ENCODE measurements at regions not wholly inside any gene's neighbourhood (a gene's known extent, or its start where the extent isn't known, plus 50 kb on each side); places are given as distances from the start of the nearest gene placed in this dataset.

GRCh38 chr4:44859477-44859876 is 133.1 kb upstream of the GNPDA2 start:
- Mint-ChIP-seq H3K36me3 (no peaks in the 10 kb centered on the region), H3K4me1 (no peaks in the 10 kb centered on the region), H3K4me3 (no peak overlapping the region), H3K27ac (no peak overlapping the region), H3K27me3 (no peaks in the 10 kb centered on the region), H3K9me3 (peaks cover 0 to 4% (median 2%) of the 10 kb centered on the region in 5 donors)
- DNase-seq: no peak
- no peaks in the 10 kb centered on the region for H3K4me1 ChIP-seq (ENCODE audit: insufficient read depth, low read length)
- H3K27ac ChIP-seq (ENCODE audit: low read depth, low read length): no peak overlapping the region
- H3K4me3 ChIP-seq (ENCODE audit: low read length): no peak overlapping the region
- H3K27me3 ChIP-seq (ENCODE audit: insufficient read depth, low read length, poor library complexity, severe bottlenecking): no peaks in the 10 kb centered on the region
- CTCF ChIA-PET: no interaction called here
- POLR2A ChIA-PET: no interaction called here
- H3K9me3 ChIP-seq (ENCODE audit: low read length): no peaks in the 10 kb centered on the region
- H3K36me3 ChIP-seq (ENCODE audit: insufficient read depth, low read length): no peaks in the 10 kb centered on the region

GRCh38 chr4:44848466-44848865 is 122.1 kb upstream of the GNPDA2 start:
- Histone ChIP-seq H3K9me3 (ENCODE audit: low read length) (no peaks in the 10 kb centered on the region), H3K4me3 (ENCODE audit: low read length) (no peak overlapping the region), H3K36me3 (ENCODE audit: insufficient read depth, low read length) (no peaks in the 10 kb centered on the region), H3K27me3 (ENCODE audit: insufficient read depth, low read length, poor library complexity, severe bottlenecking) (no peaks in the 10 kb centered on the region), H3K27ac (ENCODE audit: low read depth, low read length) (no peak overlapping the region), H3K4me1 (ENCODE audit: insufficient read depth, low read length) (no peaks in the 10 kb centered on the region)
- Mint-ChIP-seq H3K36me3 (no peaks in the 10 kb centered on the region), H3K27ac (no peak overlapping the region), H3K9me3 (peaks cover 2 to 8% (median 6%) of the 10 kb centered on the region in 5 donors), H3K4me3 (no peak overlapping the region), H3K4me1 (no peaks in the 10 kb centered on the region), H3K27me3 (no peaks in the 10 kb centered on the region)
- ChIA-PET CTCF (no interaction called here), POLR2A (no interaction called here)
- no peak for DNase-seq

- peaks cover 0 to 3% (median 0%) of the 10 kb centered on the region in 5 donors for H3K9me3 Mint-ChIP-seq
- no peaks in the 10 kb centered on the region for H3K27me3 ChIP-seq (ENCODE audit: insufficient read depth, low read length, poor library complexity, severe bottlenecking)
- H3K27ac ChIP-seq (ENCODE audit: low read depth, low read length): no peak overlapping the region
- no peak overlapping the region for H3K4me3 ChIP-seq (ENCODE audit: low read length)
- ChIA-PET POLR2A (no interaction called here), CTCF (no interaction called here)
- H3K4me1 ChIP-seq (ENCODE audit: insufficient read depth, low read length): no peaks in the 10 kb centered on the region
- no peaks in the 10 kb centered on the region for H3K9me3 ChIP-seq (ENCODE audit: low read length)
- no peaks in the 10 kb centered on the region for H3K36me3 Mint-ChIP-seq
- H3K27ac Mint-ChIP-seq: no peak overlapping the region
- no peak overlapping the region for H3K4me3 Mint-ChIP-seq
- DNase-seq: no peak
- H3K27me3 Mint-ChIP-seq: no peaks in the 10 kb centered on the region
- no peaks in the 10 kb centered on the region for H3K4me1 Mint-ChIP-seq
- H3K36me3 ChIP-seq (ENCODE audit: insufficient read depth, low read length): no peaks in the 10 kb centered on the region
Observed at GRCh38 chr4:44845993-44846392, 119.6 kb upstream of the GNPDA2 start.

GRCh38 chr4:44845309-44845708 is 119.0 kb upstream of the GNPDA2 start:
- no peak for DNase-seq
- H3K4me3 Mint-ChIP-seq: no peak overlapping the region
- Histone ChIP-seq H3K27ac (ENCODE audit: low read depth, low read length) (no peak overlapping the region), H3K27me3 (ENCODE audit: insufficient read depth, low read length, poor library complexity, severe bottlenecking) (no peaks in the 10 kb centered on the region), H3K9me3 (ENCODE audit: low read length) (no peaks in the 10 kb centered on the region), H3K4me3 (ENCODE audit: low read length) (no peak overlapping the region), H3K36me3 (ENCODE audit: insufficient read depth, low read length) (no peaks in the 10 kb centered on the region), H3K4me1 (ENCODE audit: insufficient read depth, low read length) (no peaks in the 10 kb centered on the region)
- H3K9me3 Mint-ChIP-seq: peaks cover 0 to 3% (median 0%) of the 10 kb centered on the region in 5 donors
- H3K27me3 Mint-ChIP-seq: no peaks in the 10 kb centered on the region
- H3K27ac Mint-ChIP-seq: no peak overlapping the region
- H3K36me3 Mint-ChIP-seq: no peaks in the 10 kb centered on the region
- ChIA-PET POLR2A (no interaction called here), CTCF (no interaction called here)
- no peaks in the 10 kb centered on the region for H3K4me1 Mint-ChIP-seq

GRCh38 chr4:44842531-44842930 is 116.2 kb upstream of the GNPDA2 start:
- Mint-ChIP-seq H3K27ac (no peak overlapping the region), H3K9me3 (peaks cover 0 to 6% (median 0%) of the 10 kb centered on the region in 5 donors), H3K4me3 (no peak overlapping the region), H3K27me3 (no peaks in the 10 kb centered on the region), H3K4me1 (no peaks in the 10 kb centered on the region), H3K36me3 (no peaks in the 10 kb centered on the region)
- H3K27me3 ChIP-seq (ENCODE audit: insufficient read depth, low read length, poor library complexity, severe bottlenecking): no peaks in the 10 kb centered on the region
- no peak overlapping the region for H3K27ac ChIP-seq (ENCODE audit: low read depth, low read length)
- no peaks in the 10 kb centered on the region for H3K36me3 ChIP-seq (ENCODE audit: insufficient read depth, low read length)
- no peaks in the 10 kb centered on the region for H3K4me1 ChIP-seq (ENCODE audit: insufficient read depth, low read length)
- no peaks in the 10 kb centered on the region for H3K9me3 ChIP-seq (ENCODE audit: low read length)
- DNase-seq: no peak
- CTCF ChIA-PET: no interaction called here
- H3K4me3 ChIP-seq (ENCODE audit: low read length): no peak overlapping the region
- POLR2A ChIA-PET: no interaction called here

- H3K27me3 Mint-ChIP-seq: peaks cover 4 to 6% of the 10 kb centered on the region in 2 donors
- ChIA-PET CTCF (no interaction called here), POLR2A (no interaction called here)
- no peak overlapping the region for H3K27ac Mint-ChIP-seq
- no peak overlapping the region for H3K27ac ChIP-seq (ENCODE audit: low read depth, low read length)
- no peaks in the 10 kb centered on the region for H3K9me3 ChIP-seq (ENCODE audit: low read length)
- DNase-seq: no peak
- H3K4me3 Mint-ChIP-seq: no peak overlapping the region
- no peaks in the 10 kb centered on the region for H3K36me3 Mint-ChIP-seq
- no peaks in the 10 kb centered on the region for H3K27me3 ChIP-seq (ENCODE audit: insufficient read depth, low read length, poor library complexity, severe bottlenecking)
- H3K4me3 ChIP-seq (ENCODE audit: low read length): no peak overlapping the region
- peaks cover 0 to 7% (median 3%) of the 10 kb centered on the region in 5 donors for H3K9me3 Mint-ChIP-seq
- no peaks in the 10 kb centered on the region for H3K4me1 Mint-ChIP-seq
- no peaks in the 10 kb centered on the region for H3K4me1 ChIP-seq (ENCODE audit: insufficient read depth, low read length)
- H3K36me3 ChIP-seq (ENCODE audit: insufficient read depth, low read length): no peaks in the 10 kb centered on the region
Observed at GRCh38 chr4:44817930-44818329, 91.6 kb upstream of the GNPDA2 start.

GRCh38 chr4:44806071-44806470 is 79.7 kb upstream of the GNPDA2 start:
- POLR2A ChIA-PET: no interaction called here

GRCh38 chr4:44804301-44804700 is 77.9 kb upstream of the GNPDA2 start:
- Mint-ChIP-seq H3K4me1 (peaks cover 0 to 17% (median 2%) of the 10 kb centered on the region in 3 donors), H3K9me3 (peaks cover 2 to 4% (median 3%) of the 10 kb centered on the region in 5 donors), H3K4me3 (no peak overlapping the region), H3K27me3 (peaks cover 0 to 1% of the 10 kb centered on the region in 2 donors), H3K27ac (no peak overlapping the region), H3K36me3 (peaks cover 0 to 2% (median 0%) of the 10 kb centered on the region in 3 donors)
- H3K4me1 ChIP-seq (ENCODE audit: insufficient read depth, low read length): no peaks in the 10 kb centered on the region
- ChIA-PET CTCF (no interaction called here), POLR2A (no interaction called here)
- no peak overlapping the region for H3K4me3 ChIP-seq (ENCODE audit: low read length)
- no peaks in the 10 kb centered on the region for H3K9me3 ChIP-seq (ENCODE audit: low read length)
- no peaks in the 10 kb centered on the region for H3K27me3 ChIP-seq (ENCODE audit: insufficient read depth, low read length, poor library complexity, severe bottlenecking)
- no peak overlapping the region for H3K27ac ChIP-seq (ENCODE audit: low read depth, low read length)
- H3K36me3 ChIP-seq (ENCODE audit: insufficient read depth, low read length): no peaks in the 10 kb centered on the region
- no peak for DNase-seq

More at GRCh38 chr4:44806071-44806470, 79.7 kb upstream of the GNPDA2 start:
- H3K4me3 Mint-ChIP-seq: peak overlapping the region in 5 of 7 donors; percentile 5 to 49 (median 33)
- peaks cover 0 to 2% (median 0%) of the 10 kb centered on the region in 3 donors for H3K36me3 Mint-ChIP-seq
- Histone ChIP-seq H3K4me3 (ENCODE audit: low read length) (no peak overlapping the region), H3K27me3 (ENCODE audit: insufficient read depth, low read length, poor library complexity, severe bottlenecking) (no peaks in the 10 kb centered on the region), H3K36me3 (ENCODE audit: insufficient read depth, low read length) (no peaks in the 10 kb centered on the region), H3K9me3 (ENCODE audit: low read length) (no peaks in the 10 kb centered on the region), H3K27ac (ENCODE audit: low read depth, low read length) (no peak overlapping the region), H3K4me1 (ENCODE audit: insufficient read depth, low read length) (no peaks in the 10 kb centered on the region)
- CTCF ChIA-PET: no interaction called here
- H3K27me3 Mint-ChIP-seq: peaks cover 0 to 2% of the 10 kb centered on the region in 2 donors
- H3K27ac Mint-ChIP-seq: no peak overlapping the region
- H3K4me1 Mint-ChIP-seq: peaks cover 0 to 17% (median 2%) of the 10 kb centered on the region in 3 donors
- no peaks in the 10 kb centered on the region for H3K9me3 Mint-ChIP-seq
- no peak for DNase-seq

GRCh38 chr4:44801384-44801783 is 75.0 kb upstream of the GNPDA2 start:
- H3K9me3 Mint-ChIP-seq: peaks cover 11 to 20% (median 15%) of the 10 kb centered on the region in 5 donors
- H3K4me3 Mint-ChIP-seq: no peak overlapping the region
- no peaks in the 10 kb centered on the region for H3K9me3 ChIP-seq (ENCODE audit: low read length)
- no peaks in the 10 kb centered on the region for H3K27me3 Mint-ChIP-seq
- CTCF ChIA-PET: no interaction called here
- no peak overlapping the region for H3K4me3 ChIP-seq (ENCODE audit: low read length)
- H3K4me1 Mint-ChIP-seq: peaks cover 0 to 13% (median 0%) of the 10 kb centered on the region in 3 donors
- H3K27ac ChIP-seq (ENCODE audit: low read depth, low read length): no peak overlapping the region
- H3K27ac Mint-ChIP-seq: no peak overlapping the region
- no peaks in the 10 kb centered on the region for H3K27me3 ChIP-seq (ENCODE audit: insufficient read depth, low read length, poor library complexity, severe bottlenecking)
- no peak for DNase-seq
- no peaks in the 10 kb centered on the region for H3K4me1 ChIP-seq (ENCODE audit: insufficient read depth, low read length)
- POLR2A ChIA-PET: no interaction called here
- no peaks in the 10 kb centered on the region for H3K36me3 ChIP-seq (ENCODE audit: insufficient read depth, low read length)
- H3K36me3 Mint-ChIP-seq: peaks cover 0 to 2% (median 0%) of the 10 kb centered on the region in 3 donors

Measured in CD8-positive, alpha-beta memory T cell (primary cell).